ENCODE measurements at regions not wholly inside any gene's neighbourhood (a gene's known extent, or its start where the extent isn't known, plus 50 kb on each side); places are given as distances from the start of the nearest gene placed in this dataset.
"Not testable (repeated sequence)": the region's sequence is repeated elsewhere in the genome, so short reads cannot be mapped to it uniquely, and the experiment has no call there.

DNA sequence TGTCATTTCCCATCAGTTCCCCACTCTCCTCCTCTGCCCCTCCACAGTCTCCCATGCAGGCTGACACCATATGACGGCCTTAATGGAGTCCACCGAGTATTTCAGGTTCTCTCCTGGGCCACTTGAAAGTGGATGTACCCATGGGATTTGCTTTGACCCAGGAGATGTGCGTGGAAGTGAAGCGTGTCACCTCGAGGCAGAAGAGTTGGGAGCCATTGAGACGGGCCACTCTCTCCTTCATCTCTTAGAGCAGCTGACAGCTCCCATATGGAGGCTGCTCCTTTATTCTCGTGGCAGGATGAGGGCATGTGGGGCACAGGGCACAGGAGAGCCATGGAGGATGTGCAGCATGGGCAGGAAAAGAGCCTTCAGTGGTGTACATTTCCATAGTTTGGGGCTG, 144.7 kb upstream of the CRYM start:
- H3K27ac Mint-ChIP-seq; H3K9me3 Mint-ChIP-seq; DNase-seq; intact Hi-C loops (cut with micrococcal nuclease); ATAC-seq (ENCODE audit: low read depth); H3K4me1 Mint-ChIP-seq; H3K27me3 Mint-ChIP-seq; CTCF ChIA-PET; POLR2A ChIA-PET; H3K36me3 Mint-ChIP-seq (ENCODE audit: low read depth); H3K4me3 Mint-ChIP-seq: not testable (repeated sequence)

DNA sequence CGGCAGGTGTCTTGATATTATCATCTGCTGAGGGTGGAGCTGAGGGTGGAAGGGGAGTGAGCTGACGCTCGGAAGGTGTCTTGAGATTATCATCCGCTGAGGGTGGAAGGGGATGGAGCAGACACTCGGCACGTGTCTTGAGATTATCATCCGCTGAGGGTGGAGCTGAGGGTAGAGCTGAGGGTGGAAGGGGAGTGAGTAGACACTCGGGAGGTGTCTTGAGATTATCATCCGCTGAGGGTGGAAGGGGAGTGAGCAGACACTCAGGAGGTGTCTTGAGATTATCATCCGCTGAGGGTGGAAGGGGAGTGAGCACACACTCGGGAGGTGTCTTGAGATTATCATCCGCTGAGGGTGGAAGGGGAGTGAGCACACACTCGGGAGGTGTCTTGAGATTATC, 126.6 kb upstream of the CRYM start:
- H3K4me1 Mint-ChIP-seq; CTCF ChIA-PET; POLR2A ChIA-PET; H3K27me3 Mint-ChIP-seq; H3K27ac Mint-ChIP-seq; DNase-seq; ATAC-seq (ENCODE audit: low read depth); H3K4me3 Mint-ChIP-seq; intact Hi-C loops (cut with micrococcal nuclease); H3K9me3 Mint-ChIP-seq; H3K36me3 Mint-ChIP-seq (ENCODE audit: low read depth): not testable (repeated sequence)

DNA sequence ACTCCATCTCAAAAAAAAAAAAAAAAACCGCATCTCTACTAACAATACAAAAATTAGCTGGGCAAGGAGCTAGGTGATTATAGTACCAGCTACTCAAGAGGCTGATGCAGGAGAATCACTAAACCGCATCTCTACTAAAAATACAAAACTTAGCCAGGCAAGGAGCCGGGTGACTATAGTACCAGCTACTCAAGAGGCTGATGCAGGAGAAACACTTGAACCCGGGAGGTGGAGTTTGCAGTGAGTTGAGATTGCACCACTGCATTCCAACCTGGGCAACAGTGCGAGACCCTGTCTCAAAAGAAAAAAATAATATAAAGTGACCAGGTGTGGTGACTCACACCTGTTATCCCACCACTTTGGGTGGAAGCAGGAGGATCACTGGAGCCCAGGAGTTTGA, 119.8 kb upstream of the CRYM start:
- H3K36me3 Mint-ChIP-seq (ENCODE audit: low read depth); DNase-seq; H3K4me3 Mint-ChIP-seq; H3K27ac Mint-ChIP-seq; H3K27me3 Mint-ChIP-seq; ATAC-seq (ENCODE audit: low read depth); intact Hi-C loops (cut with micrococcal nuclease); CTCF ChIA-PET; H3K9me3 Mint-ChIP-seq; H3K4me1 Mint-ChIP-seq: not testable (repeated sequence)
- POLR2A ChIA-PET: interaction anchor here (0.6 to 0.7 kb wide), 2 partner anchors 35 to 97 kb away, joined by 3 to 5 read pairs; no protein-coding TSS in a partner anchor

DNA sequence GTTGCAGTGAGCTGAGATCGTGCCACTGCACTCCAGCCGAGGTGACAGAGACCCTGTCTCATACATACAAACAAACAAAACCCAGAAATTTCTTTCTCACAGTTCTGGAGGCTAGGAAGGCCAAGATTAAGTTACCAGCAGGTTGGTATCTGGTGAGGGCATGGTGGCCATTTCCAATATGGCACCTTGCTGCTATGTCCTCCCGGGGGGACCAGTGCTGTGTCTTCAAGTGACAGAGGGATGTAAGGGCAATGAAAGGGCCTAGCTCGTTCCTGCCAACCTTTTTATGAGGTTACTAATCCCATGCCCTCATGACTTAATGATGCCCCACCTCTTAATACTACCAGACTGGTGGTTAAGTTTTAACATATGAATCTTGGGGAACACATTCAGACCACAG, 118.5 kb upstream of the CRYM start:
- H3K27ac Mint-ChIP-seq; DNase-seq; H3K27me3 Mint-ChIP-seq; POLR2A ChIA-PET; H3K4me3 Mint-ChIP-seq; CTCF ChIA-PET; intact Hi-C loops (cut with micrococcal nuclease); H3K4me1 Mint-ChIP-seq; H3K9me3 Mint-ChIP-seq; H3K36me3 Mint-ChIP-seq (ENCODE audit: low read depth); ATAC-seq (ENCODE audit: low read depth): not testable (repeated sequence)

DNA sequence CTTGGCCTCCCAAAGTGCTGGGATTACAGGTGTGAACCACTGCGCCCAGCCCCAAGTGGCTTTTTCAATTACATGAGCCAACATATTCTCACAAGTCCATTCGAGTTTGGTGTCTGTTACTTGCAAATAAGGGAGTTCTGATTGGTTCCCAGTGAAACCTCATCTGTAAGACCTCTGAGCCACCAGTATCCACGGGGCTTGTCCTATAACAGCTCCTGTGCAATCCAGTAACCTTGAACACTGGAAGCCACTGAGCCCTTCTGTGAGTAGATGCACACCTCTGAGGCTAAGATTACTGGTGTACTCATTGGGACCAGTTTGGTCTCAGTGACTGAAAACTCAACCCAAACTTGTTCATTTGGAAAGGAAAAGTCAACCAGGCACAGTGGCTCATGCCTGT, 112.5 kb upstream of the CRYM start:
- not testable (repeated sequence) for H3K4me3 Mint-ChIP-seq

DNA sequence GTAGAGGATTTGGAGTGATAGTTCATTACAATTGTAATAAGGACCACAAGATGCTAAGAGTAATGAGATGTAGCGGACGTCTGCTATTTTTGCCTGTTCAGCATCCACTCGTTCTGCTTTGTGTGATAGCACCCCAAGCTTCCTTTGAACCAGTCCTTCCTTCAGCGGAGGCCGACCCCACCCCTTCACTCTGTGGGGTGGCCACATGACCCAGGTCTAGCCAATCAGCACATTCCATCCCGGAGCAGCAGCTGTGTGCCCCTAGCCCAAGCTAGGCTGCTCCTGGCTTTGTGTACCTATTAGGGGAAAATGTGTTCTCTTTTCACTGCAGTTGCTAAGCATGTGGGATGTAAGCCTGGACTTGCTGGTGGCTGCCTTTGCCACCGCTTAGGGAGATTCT, 111.8 kb upstream of the CRYM start:
- DNase-seq; H3K27ac Mint-ChIP-seq; H3K4me1 Mint-ChIP-seq; POLR2A ChIA-PET; H3K4me3 Mint-ChIP-seq; H3K9me3 Mint-ChIP-seq; intact Hi-C loops (cut with micrococcal nuclease); H3K27me3 Mint-ChIP-seq; H3K36me3 Mint-ChIP-seq (ENCODE audit: low read depth); CTCF ChIA-PET: not testable (repeated sequence)
- peak; percentile 61 for ATAC-seq (ENCODE audit: low read depth)

More for the DNA sequence above, 112.5 kb upstream of the CRYM start:
- intact Hi-C loops (cut with micrococcal nuclease); DNase-seq; H3K27me3 Mint-ChIP-seq; H3K27ac Mint-ChIP-seq; CTCF ChIA-PET; H3K4me1 Mint-ChIP-seq; H3K9me3 Mint-ChIP-seq; ATAC-seq (ENCODE audit: low read depth); POLR2A ChIA-PET; H3K36me3 Mint-ChIP-seq (ENCODE audit: low read depth): not testable (repeated sequence)

DNA sequence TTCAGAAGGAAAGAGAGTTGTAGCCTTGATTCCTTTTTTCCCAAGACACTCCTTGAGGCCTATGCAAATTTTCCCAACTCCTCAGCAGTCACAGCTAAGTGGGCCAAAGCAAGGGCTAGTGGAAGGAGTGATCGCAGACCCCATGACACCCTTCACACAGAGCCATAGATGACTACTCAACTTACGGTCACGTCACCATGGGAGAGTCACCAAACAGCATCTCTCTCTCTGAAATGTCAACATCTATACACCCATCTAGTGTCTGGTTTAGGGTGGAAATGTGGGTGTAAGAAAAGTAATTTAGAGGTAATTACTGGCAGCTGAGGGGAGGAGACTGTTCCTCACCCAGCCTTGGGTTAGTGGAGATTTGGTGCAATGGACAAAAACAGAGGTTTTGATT, 109.7 kb upstream of the CRYM start:
- POLR2A ChIA-PET; H3K9me3 Mint-ChIP-seq; H3K4me1 Mint-ChIP-seq; intact Hi-C loops (cut with micrococcal nuclease); H3K4me3 Mint-ChIP-seq; DNase-seq; H3K27me3 Mint-ChIP-seq; CTCF ChIA-PET; ATAC-seq (ENCODE audit: low read depth); H3K27ac Mint-ChIP-seq; H3K36me3 Mint-ChIP-seq (ENCODE audit: low read depth): not testable (repeated sequence)

DNA sequence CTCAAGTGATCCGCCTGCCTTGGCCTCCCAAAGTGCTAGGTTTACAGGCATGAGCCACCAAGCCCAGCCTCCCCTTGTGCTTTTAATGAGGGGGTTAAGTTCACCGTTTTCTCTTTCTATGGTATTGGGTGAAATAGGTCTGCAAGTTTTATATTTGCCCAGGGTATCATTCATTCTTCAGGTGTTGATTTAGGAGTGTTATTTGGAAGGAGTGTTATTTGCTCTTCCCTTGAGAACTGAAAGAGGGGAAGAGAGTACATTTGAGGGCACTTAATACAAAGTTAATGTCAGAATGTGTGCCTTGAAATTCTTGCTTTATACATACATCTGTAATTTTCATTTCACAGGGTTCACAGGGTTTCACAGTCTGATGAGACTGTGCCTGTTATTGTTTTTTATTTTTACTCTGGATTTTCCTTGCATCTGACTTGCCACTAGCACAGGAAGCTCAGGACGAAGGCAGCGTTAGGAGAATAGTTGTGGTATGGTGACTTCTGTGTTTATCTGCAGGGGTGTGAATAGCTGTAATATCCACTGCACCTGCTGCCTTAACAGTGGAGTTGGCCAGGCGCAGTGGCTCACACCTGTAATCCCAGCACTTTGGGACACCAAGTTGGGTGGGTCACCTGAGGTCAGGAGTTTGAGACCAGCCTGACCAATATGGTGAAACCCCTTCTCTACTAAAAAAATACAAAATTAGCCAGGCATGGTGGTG, 108.3 kb upstream of the CRYM start:
- DNase-seq; H3K36me3 Mint-ChIP-seq (ENCODE audit: low read depth); H3K9me3 Mint-ChIP-seq; POLR2A ChIA-PET; H3K27me3 Mint-ChIP-seq; H3K4me3 Mint-ChIP-seq; ATAC-seq (ENCODE audit: low read depth); H3K4me1 Mint-ChIP-seq; H3K27ac Mint-ChIP-seq; CTCF ChIA-PET; intact Hi-C loops (cut with micrococcal nuclease): not testable (repeated sequence)

DNA sequence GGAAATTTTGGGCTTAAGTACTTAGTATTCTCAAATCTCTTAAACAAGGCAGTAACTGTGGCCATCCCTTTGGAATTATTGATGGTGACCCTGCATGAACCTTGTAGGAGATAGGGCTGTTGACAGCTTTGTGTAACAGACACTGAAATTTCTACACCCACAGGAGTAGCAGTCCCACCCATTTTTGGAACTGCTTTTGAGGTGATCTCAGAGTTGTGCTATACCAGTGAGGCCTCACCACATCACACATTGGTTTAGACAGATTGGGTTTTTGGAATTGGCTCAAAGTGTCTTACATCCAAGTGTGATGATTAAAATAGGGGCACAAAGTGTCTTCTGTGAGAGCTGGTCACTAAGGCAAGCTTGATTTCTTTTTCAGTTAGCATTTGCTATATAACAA, 105.6 kb upstream of the CRYM start:
- POLR2A ChIA-PET; CTCF ChIA-PET; H3K4me3 Mint-ChIP-seq; DNase-seq; H3K4me1 Mint-ChIP-seq; H3K27ac Mint-ChIP-seq; ATAC-seq (ENCODE audit: low read depth); H3K36me3 Mint-ChIP-seq (ENCODE audit: low read depth); H3K9me3 Mint-ChIP-seq; H3K27me3 Mint-ChIP-seq; intact Hi-C loops (cut with micrococcal nuclease): not testable (repeated sequence)

DNA sequence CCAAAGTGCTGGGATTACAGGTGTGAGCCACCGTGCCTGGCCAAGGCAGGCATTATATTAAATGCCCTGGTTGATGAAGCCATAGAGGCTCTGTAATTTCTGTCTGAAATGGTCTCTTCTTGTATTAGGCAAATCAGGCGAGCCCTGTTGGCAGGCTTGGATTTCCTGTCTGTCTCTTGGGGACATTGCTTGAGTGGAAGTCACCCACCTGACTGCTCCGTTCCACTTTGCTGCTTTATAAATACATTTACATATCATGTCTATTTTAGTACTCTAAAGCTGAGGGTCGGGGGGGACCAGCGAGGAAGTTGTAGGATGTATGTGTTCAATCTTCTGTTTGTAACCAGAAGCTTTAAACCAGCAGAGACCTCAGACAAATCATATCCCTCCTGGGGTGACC, 101.6 kb upstream of the CRYM start:
- DNase-seq; CTCF ChIA-PET; H3K9me3 Mint-ChIP-seq; H3K27me3 Mint-ChIP-seq; intact Hi-C loops (cut with micrococcal nuclease); H3K36me3 Mint-ChIP-seq (ENCODE audit: low read depth); H3K27ac Mint-ChIP-seq: not testable (repeated sequence)
- peak; percentile 90 for ATAC-seq (ENCODE audit: low read depth)
- POLR2A ChIA-PET: interaction anchor here (0.7 kb wide), 1 partner anchor 17 kb away, joined by 4 read pairs; no protein-coding TSS in a partner anchor
- peaks cover 12% of the 10 kb centered on the region for H3K4me1 Mint-ChIP-seq
- H3K4me3 Mint-ChIP-seq: peak overlapping the region; percentile 57

DNA sequence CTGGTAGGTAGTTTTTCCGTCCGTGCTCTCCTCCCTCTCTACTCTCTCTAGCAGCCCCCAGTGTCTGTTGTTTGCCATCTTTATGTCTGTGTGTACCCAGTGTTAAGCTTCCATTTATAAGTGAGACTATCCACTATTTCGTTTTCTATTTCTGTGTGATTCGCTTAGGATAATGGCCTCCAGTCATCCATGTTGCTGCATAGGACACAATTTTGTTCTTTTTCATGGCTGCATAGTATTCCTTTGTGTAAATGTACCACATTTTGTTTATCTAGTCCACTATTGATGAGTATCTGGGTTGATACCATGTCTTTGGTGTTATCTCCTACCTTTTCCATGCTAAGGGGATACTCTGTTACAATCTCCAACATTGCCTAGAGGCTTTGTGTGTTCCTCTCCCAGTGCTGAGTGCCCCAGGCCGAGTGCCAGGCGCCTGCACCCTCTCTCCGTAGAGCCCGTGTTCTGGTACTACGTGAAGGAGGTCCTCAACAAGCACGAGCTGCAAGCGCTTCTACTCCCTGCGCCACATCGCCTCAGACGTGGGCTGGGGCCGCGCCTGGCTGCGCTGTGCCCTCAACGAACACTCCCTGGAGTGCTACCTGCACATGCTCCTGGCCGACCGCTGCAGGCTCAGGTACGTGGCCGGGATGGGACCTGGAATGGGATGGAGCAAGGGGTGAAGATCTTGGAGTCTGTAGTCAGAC, 98.3 kb upstream of the CRYM start:
- H3K9me3 Mint-ChIP-seq; H3K27ac Mint-ChIP-seq; CTCF ChIA-PET; ATAC-seq (ENCODE audit: low read depth); H3K4me3 Mint-ChIP-seq; intact Hi-C loops (cut with micrococcal nuclease); H3K36me3 Mint-ChIP-seq (ENCODE audit: low read depth); H3K27me3 Mint-ChIP-seq; DNase-seq: not testable (repeated sequence)
- H3K4me1 Mint-ChIP-seq: peaks cover 14% of the 10 kb centered on the region
- POLR2A ChIA-PET: interaction anchor here (0.6 to 1.2 kb wide), 3 partner anchors 13 to 631 kb away, joined by 3 to 9 read pairs (median 4); no protein-coding TSS in a partner anchor

DNA sequence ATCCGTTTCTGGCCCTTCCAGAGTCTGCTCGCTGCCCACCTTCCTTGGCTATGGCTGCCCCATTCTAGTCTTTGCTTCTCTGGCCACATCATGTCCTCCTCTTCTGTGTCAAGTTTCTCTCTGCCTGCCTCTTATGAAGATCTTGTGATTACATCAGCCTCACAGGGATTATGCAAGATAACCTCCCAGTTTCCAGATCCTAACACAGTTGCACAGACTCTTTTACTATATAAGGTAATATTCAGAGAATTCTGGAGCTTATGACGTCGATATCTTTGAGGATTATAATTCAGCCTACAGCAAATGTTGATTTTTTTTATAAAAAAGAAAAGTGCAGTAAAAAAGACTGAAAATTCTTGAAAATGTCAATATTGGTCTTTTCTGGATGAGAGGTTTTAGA, 97.2 kb upstream of the CRYM start:
- H3K27ac Mint-ChIP-seq, POLR2A ChIA-PET, CTCF ChIA-PET: not testable (repeated sequence)

More for the DNA sequence above, 97.2 kb upstream of the CRYM start:
- peaks cover 18% of the 10 kb centered on the region for H3K4me1 Mint-ChIP-seq
- ATAC-seq (ENCODE audit: low read depth); H3K9me3 Mint-ChIP-seq; DNase-seq; H3K4me3 Mint-ChIP-seq; H3K27me3 Mint-ChIP-seq; intact Hi-C loops (cut with micrococcal nuclease); H3K36me3 Mint-ChIP-seq (ENCODE audit: low read depth): not testable (repeated sequence)
